K562 (cell line): ENCODE measurements at regions not wholly inside any gene's neighbourhood (a gene's known extent, or its start where the extent isn't known, plus 50 kb on each side); places are given as distances from the start of the nearest gene placed in this dataset.

Experiments
- ATAC-seq: fragments of 200-7000 bp; cut with Tn5 transposase; 3 replicates; pipeline ENCODE4 v1.9.1; 2020; ENCODE audit warnings: moderate library complexity
- BruUV-seq: library from RNA; stranded (reverse); fragments of 400-500 nt; replicated peaks from 2 replicates; lab custom pipeline; 2021; lab: Mats Ljungman, UMichigan
- CTCF ChIA-PET: fragments of 300-600 bp; formaldehyde crosslinking; extraction: SDS; loops from one replicate; lab custom pipeline; 2021; ENCODE audit warnings: low intra/inter-chr PET ratio; lab: Yijun Ruan, JAX
- POLR2A ChIA-PET: fragments of 300-600, 350-650 bp; sonication (Branson Sonifier 250); formaldehyde crosslinking; extraction: SDS; loops from one replicate; lab custom pipeline; 2021; ENCODE audit warnings: antibody characterized with exemption, inconsistent platforms; lab: Yijun Ruan, JAX
- DNase-seq, 4 experiments: peaks; one replicate each; pipeline versions ENCODE4 v3.0.0 to v3.0.0-alpha.2; 2011 to 2018; ENCODE audit warnings: low spot score in 3 of 4, mixed read lengths in 3 of 4; ENCODE audit errors: extremely low read depth in 1 of 4
- FAIRE-seq: peaks from 2 replicates; lab custom pipeline; 2011; peaks lifted over from hg19 to GRCh38; lab: Jason Lieb, UNC
- H2AFZ ChIP-seq: 2 replicates; pipeline ENCODE4 v1.6.0; 2011; ENCODE audit warnings: low read depth, low read length, control low read depth, inconsistent platforms
- H3K27ac ChIP-seq: fragments of 200-600 bp; 3 replicates; pipeline ENCODE4 v1.8.0; 2011; ENCODE audit warnings: low read depth, mild to moderate bottlenecking, control low read depth, inconsistent platforms, low read length, moderate library complexity, mixed read lengths; ENCODE audit errors: extremely low read depth
- H3K27me3 ChIP-seq, 2 experiments: fragments of 300-600 bp in 1 of 2; 2 replicates in 1 of 2; 3 replicates in 1 of 2; pipeline versions ENCODE4 v1.6.0 to v1.8.0; 2011; ENCODE audit warnings: inconsistent platforms in 2 of 2, low read length in 2 of 2, mild to moderate bottlenecking in 1 of 2, mixed read lengths in 1 of 2, moderate library complexity in 1 of 2; ENCODE audit not compliant: control insufficient read depth in 2 of 2, insufficient read depth in 2 of 2
- H3K36me3 ChIP-seq: fragments of 300-600 bp; 3 replicates; pipeline ENCODE4 v1.8.0; 2011; ENCODE audit warnings: mild to moderate bottlenecking, low read length, inconsistent platforms; ENCODE audit not compliant: control insufficient read depth, insufficient read depth
- H3K4me1 ChIP-seq, 2 experiments: fragments of 200-600 bp in 1 of 2; replicated peaks in 1 of 2; 2 replicates in 1 of 2; 3 replicates in 1 of 2; pipeline versions ENCODE4 v1.5.1 to v1.8.0; 2011; ENCODE audit warnings: inconsistent platforms in 2 of 2, low read length in 2 of 2, mild to moderate bottlenecking in 1 of 2, mixed read lengths in 1 of 2, moderate library complexity in 1 of 2; ENCODE audit not compliant: control insufficient read depth in 2 of 2, insufficient read depth in 2 of 2
- H3K4me2 ChIP-seq: 2 replicates; pipeline ENCODE4 v1.6.1; 2011; ENCODE audit warnings: low read length, control low read depth, inconsistent platforms, mixed read lengths; ENCODE audit not compliant: insufficient read depth
- H3K4me3 ChIP-seq: fragments of 200-600 bp; sonication (generic), shearing (Covaris generic); 2 replicates; pipeline ENCODE4 v1.5.1; 2016; ENCODE audit warnings: control low read depth, inconsistent platforms
- H3K79me2 ChIP-seq: fragments of 200-600 bp; 3 replicates; pipeline ENCODE4 v1.8.0; 2011; ENCODE audit warnings: low read length, inconsistent platforms; ENCODE audit not compliant: control insufficient read depth, insufficient read depth
- H3K9ac ChIP-seq, 2 experiments: 2 replicates each; pipeline versions ENCODE4 v1.6.0 to v1.6.1; 2011; ENCODE audit warnings: low read depth in 2 of 2, low read length in 2 of 2, control low read depth in 1 of 2, inconsistent platforms in 1 of 2, mild to moderate bottlenecking in 1 of 2, mixed read lengths in 1 of 2; ENCODE audit not compliant: insufficient read depth in 1 of 2
- H3K9me1 ChIP-seq: one replicate; pipeline ENCODE4 v1.6.0; 2011; ENCODE audit warnings: inconsistent platforms, mild to moderate bottlenecking, low read length, moderate library complexity; ENCODE audit not compliant: control insufficient read depth, insufficient read depth
- H3K9me3 ChIP-seq: replicated peaks from 2 replicates; pipeline ENCODE4 v1.5.1; 2011; ENCODE audit warnings: low read depth, low read length, inconsistent platforms; ENCODE audit not compliant: control insufficient read depth, insufficient read depth
- H4K20me1 ChIP-seq: replicated peaks from 2 replicates; pipeline ENCODE4 v1.6.1; 2011; ENCODE audit warnings: low read length, inconsistent platforms, mixed read lengths; ENCODE audit not compliant: control insufficient read depth, insufficient read depth
- E4F1 ChIP-seq: fragments of 250-450 bp; sonication (Bioruptor Pico); IDR thresholded peaks from 2 replicates; pipeline ENCODE4 v1.5.0; 2021; ENCODE audit warnings: mild to moderate bottlenecking, borderline replicate concordance
- GMEB1 ChIP-seq: fragments of 250-450 bp; sonication (Bioruptor Pico); IDR thresholded peaks from 2 replicates; pipeline ENCODE4 v1.4.0; 2020; ENCODE audit warnings: mild to moderate bottlenecking
- GTF2E2 ChIP-seq: fragments of 200-800 bp; sonication (Bioruptor generic); IDR thresholded peaks from 2 replicates; pipeline ENCODE4 v1.6.1; 2016; ENCODE audit warnings: missing genetic modification characterization, missing compliant biosample characterization
- HMGN3 ChIP-seq: IDR thresholded peaks from 2 replicates; pipeline ENCODE4 v1.6.1; 2011; ENCODE audit warnings: borderline replicate concordance, low read depth, mild to moderate bottlenecking, mixed read lengths, low read length; ENCODE audit not compliant: insufficient read length; ENCODE audit errors: extremely low read depth
- HMGXB4 ChIP-seq: sonication (generic); formaldehyde crosslinking; IDR thresholded peaks from 2 replicates; pipeline ENCODE4 v1.8.1; 2023; ENCODE audit warnings: mild to moderate bottlenecking, missing genetic modification reagents
- IFI16 ChIP-seq: fragments of 250-450 bp; sonication (Bioruptor Pico); IDR thresholded peaks from 2 replicates; pipeline ENCODE4 v2.1.2; 2022; ENCODE audit warnings: mild to moderate bottlenecking, inconsistent platforms
- JUNB ChIP-seq: fragments of 450-650 bp; formaldehyde crosslinking; conservative IDR thresholded peaks from 2 replicates; pipeline ENCODE4 v1.4.0; 2020; ENCODE audit warnings: mild to moderate bottlenecking
- NEUROD1 ChIP-seq: fragments of 150-350 bp; IDR thresholded peaks from 2 replicates; pipeline ENCODE4 v1.6.1; 2014; ENCODE audit warnings: borderline replicate concordance, low read length, low read depth; ENCODE audit not compliant: partially characterized antibody
- NR4A1 ChIP-seq, 2 experiments: fragments of 250-450 bp in 1 of 2; fragments of 450-650 bp in 1 of 2; sonication (Bioruptor Pico) in 1 of 2; IDR thresholded peaks; 2 replicates each; pipeline versions ENCODE4 v1.4.0 to v1.6.1; 2016 to 2020; ENCODE audit warnings: mild to moderate bottlenecking in 2 of 2, missing compliant biosample characterization in 1 of 2, missing genetic modification characterization in 1 of 2, moderate library complexity in 1 of 2
- NUFIP1 ChIP-seq: fragments of 450-650 bp; IDR thresholded peaks from 2 replicates; pipeline ENCODE4 v1.6.1; 2018; ENCODE audit not compliant: partially characterized antibody
- PTRF ChIP-seq: fragments of 450-650 bp; IDR thresholded peaks from 2 replicates; pipeline ENCODE4 v1.6.1; 2016; ENCODE audit warnings: mild to moderate bottlenecking, missing genetic modification characterization, missing compliant biosample characterization
- STAT5B ChIP-seq: fragments of 250-450 bp; sonication (Bioruptor Pico); IDR thresholded peaks from 2 replicates; pipeline ENCODE4 v1.8.0; 2021; ENCODE audit warnings: mild to moderate bottlenecking, inconsistent platforms
- XRCC5 ChIP-seq: fragments of 200-400 bp; formaldehyde crosslinking; IDR thresholded peaks from 2 replicates; pipeline ENCODE4 v1.6.1; 2017; ENCODE audit warnings: low read depth, mild to moderate bottlenecking, low read length
- ZNF311 ChIP-seq: fragments of 250-450 bp; sonication (Bioruptor Pico); IDR thresholded peaks from 2 replicates; pipeline ENCODE4 v1.4.0; 2020; ENCODE audit warnings: mild to moderate bottlenecking, moderate library complexity
- ZNF431 ChIP-seq: sonication (generic); formaldehyde crosslinking; IDR thresholded peaks from 2 replicates; pipeline ENCODE4 v1.8.0; 2022; ENCODE audit warnings: mild to moderate bottlenecking, missing genetic modification reagents
- ZNF586 ChIP-seq: fragments of 450-650 bp; formaldehyde crosslinking; conservative IDR thresholded peaks from 2 replicates; pipeline ENCODE4 v1.4.0; 2020; ENCODE audit warnings: mild to moderate bottlenecking, moderate library complexity
- WGBS: fragments of 100-300 bp; shearing (Covaris generic); methylation state at CpG from one replicate; pipeline ENCODE4 v1.1.6; 2016; ENCODE audit warnings: low coverage, mixed read lengths; ENCODE audit not compliant: insufficient coverage; ENCODE audit errors: missing lambda C conversion rate; 5-methylcytosine and 5-hydroxymethylcytosine counted together
- in situ Hi-C: fragments of 300-500 bp; cut with MboI; formaldehyde crosslinking; loops from 4 replicates; pipeline ENCODE4 v1.15.0; 2018; ENCODE audit warnings: inconsistent platforms, mixed read lengths
- intact Hi-C: fragments of 100-400 bp; cut with micrococcal nuclease; formaldehyde crosslinking; loops from 2 replicates; pipeline ENCODE4 v1.14.2; 2022

GRCh38 chr4:186778134-186778533, 54.5 kb upstream of the FAT1 start:
- DNase-seq (no peak), FAIRE-seq (no peak), ATAC-seq (no peak)
- Histone ChIP-seq H3K9ac (no peak overlapping the region), H3K79me2 (no peaks in the 10 kb centered on the region), H3K9me3 (no peaks in the 10 kb centered on the region), H4K20me1 (no peaks in the 10 kb centered on the region), H2AFZ (peak overlapping the region; percentile 47), H3K36me3 (no peaks in the 10 kb centered on the region), H3K4me1 (no peaks in the 10 kb centered on the region; a peak in 1 of 5 replicates), H3K27me3 (no peaks in the 10 kb centered on the region; a peak in 1 of 5 replicates), H3K9me1 (no peaks in the 10 kb centered on the region), H3K4me2 (no peak overlapping the region), H3K27ac (no peak overlapping the region), H3K4me3 (no peak overlapping the region)
- TF ChIP-seq HMGN3 (no peak), IFI16 (CRISPR knock-in tag) (no peak), HMGXB4 (no peak), PTRF (tag) (no peak), JUNB (CRISPR knock-in tag) (no peak), ZNF431 (CRISPR knock-in tag) (no peak), NR4A1 (CRISPR knock-in tag; IDR thresholded peaks at IDR 0.05) (no peak), NR4A1 (tag; IDR thresholded peaks at IDR 0.05) (no peak), ZNF586 (CRISPR knock-in tag) (no peak), XRCC5 (no peak), GMEB1 (CRISPR knock-in tag) (no peak), GTF2E2 (no peak), STAT5B (CRISPR knock-in tag) (no peak), NUFIP1 (no peak), E4F1 (no peak), ZNF311 (CRISPR knock-in tag) (no peak), NEUROD1 (no peak)
- BruUV-seq = no TSS peak
- in situ Hi-C loops (no loop called here), intact Hi-C loops (loop anchor here (5.0 kb wide), 1 partner anchor 109 kb away; no protein-coding TSS in a partner anchor)
- ChIA-PET POLR2A (interaction anchor here (1.1 kb wide), 1 partner anchor 14 kb away, joined by 3 read pairs; no protein-coding TSS in a partner anchor), CTCF (no interaction called here)
- 48% methylated on average over 6 of the region's 7 CpGs for WGBS
